Suprapubic skin (tissue), 3 donors: ENCODE measurements at regions not wholly inside any gene's neighbourhood (a gene's known extent, or its start where the extent isn't known, plus 50 kb on each side); places are given as distances from the start of the nearest gene placed in this dataset.

Experiments
- EP300 ChIP-seq: sonication (generic); formaldehyde crosslinking; IDR thresholded peaks from one replicate; pipeline ENCODE4 v1.6.1; 2017; ENCODE audit warnings: antibody characterized with exemption
- TF ChIP-seq, protein P1 (sequence below), 2 donors: fragments of 200-600 bp in 1 of 2; fragments of 450-650 bp in 1 of 2; sonication (generic) in 1 of 2; IDR thresholded peaks; one replicate each; pipeline ENCODE4 v1.5.1; 2016 to 2019; ENCODE audit warnings: antibody characterized with exemption in 2 of 2, mild to moderate bottlenecking in 1 of 2, moderate library complexity in 1 of 2

DNA sequence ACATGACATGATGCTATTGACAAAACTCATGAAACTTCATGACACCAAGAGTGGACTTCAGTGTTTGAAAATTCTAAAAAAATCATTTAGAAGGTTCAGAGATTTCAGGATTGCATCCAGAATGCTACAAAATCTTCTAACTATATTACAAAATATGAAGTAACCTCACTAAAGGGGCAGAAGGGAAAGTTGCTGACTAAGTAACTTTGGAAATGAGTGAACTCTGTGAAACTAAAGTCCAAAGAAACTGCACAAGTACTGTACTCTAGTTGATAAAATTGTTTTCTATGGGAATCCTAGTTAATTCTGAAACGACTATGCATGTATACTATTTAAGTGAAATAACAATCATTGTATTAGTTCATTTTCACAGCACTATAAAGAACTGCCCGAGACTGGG lies 184.4 kb downstream of the LYPLAL1 start:
- TF ChIP-seq, protein P1, sequence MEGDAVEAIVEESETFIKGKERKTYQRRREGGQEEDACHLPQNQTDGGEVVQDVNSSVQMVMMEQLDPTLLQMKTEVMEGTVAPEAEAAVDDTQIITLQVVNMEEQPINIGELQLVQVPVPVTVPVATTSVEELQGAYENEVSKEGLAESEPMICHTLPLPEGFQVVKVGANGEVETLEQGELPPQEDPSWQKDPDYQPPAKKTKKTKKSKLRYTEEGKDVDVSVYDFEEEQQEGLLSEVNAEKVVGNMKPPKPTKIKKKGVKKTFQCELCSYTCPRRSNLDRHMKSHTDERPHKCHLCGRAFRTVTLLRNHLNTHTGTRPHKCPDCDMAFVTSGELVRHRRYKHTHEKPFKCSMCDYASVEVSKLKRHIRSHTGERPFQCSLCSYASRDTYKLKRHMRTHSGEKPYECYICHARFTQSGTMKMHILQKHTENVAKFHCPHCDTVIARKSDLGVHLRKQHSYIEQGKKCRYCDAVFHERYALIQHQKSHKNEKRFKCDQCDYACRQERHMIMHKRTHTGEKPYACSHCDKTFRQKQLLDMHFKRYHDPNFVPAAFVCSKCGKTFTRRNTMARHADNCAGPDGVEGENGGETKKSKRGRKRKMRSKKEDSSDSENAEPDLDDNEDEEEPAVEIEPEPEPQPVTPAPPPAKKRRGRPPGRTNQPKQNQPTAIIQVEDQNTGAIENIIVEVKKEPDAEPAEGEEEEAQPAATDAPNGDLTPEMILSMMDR (IDR thresholded peaks at IDR 0.05) = no peak
- TF ChIP-seq EP300 = no peak
